ENCODE measurements at regions not wholly inside any gene's neighbourhood (a gene's known extent, or its start where the extent isn't known, plus 50 kb on each side); places are given as distances from the start of the nearest gene placed in this dataset.

DNA sequence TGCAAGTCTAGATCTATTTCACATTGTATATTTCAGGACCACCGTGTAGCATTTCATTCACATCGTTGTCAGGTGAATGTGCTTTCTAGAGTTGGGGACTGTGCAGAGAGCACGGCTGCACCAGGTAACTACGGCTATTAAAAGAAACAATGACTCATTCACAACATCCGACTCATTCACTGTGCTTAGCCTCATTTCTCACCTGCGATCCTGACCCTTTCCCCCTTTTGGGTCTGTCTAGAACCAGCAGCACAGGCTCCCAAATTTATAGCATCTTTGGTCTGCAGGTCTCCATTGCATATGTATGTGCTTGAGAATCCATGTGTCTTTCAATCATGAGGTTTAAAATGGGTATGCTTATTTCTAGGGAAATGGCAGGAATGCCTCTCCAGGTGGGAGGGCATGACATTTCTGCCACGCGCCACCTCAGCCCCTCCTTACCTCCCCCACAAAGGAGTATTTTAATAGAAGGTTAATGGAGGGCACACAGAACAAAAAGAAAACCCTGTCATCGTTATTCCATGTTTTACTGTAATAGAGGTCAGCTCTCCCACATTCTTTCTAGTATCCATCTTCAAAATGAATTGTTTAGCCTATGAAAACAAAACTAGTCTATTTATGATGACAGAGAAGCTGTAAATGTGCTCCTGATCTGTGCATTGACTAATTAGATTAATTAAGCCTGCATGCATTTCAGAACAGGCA lies 246.7 kb upstream of the EPHA4 start:
- DNase-seq, result no peak

DNA sequence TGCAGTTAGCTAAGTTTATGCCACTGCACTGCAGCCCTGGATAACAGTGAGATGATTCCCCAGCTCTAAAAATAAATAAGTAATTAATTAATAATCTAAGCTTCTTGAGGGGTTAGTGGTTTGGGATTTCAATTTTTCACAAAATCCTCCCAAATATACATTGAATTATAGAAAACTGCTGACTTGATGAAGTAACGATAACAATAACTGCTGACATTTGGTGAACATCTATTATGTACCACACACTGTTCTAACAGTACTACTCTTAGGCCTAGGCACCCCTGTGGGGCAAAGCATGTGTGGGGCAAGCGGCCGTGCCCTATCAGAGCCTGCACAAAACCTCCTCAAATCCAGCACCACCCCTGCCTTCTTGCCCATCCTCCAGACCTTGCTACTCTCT lies 245.8 kb upstream of the EPHA4 start:
- DNase-seq, result no peak

DNA sequence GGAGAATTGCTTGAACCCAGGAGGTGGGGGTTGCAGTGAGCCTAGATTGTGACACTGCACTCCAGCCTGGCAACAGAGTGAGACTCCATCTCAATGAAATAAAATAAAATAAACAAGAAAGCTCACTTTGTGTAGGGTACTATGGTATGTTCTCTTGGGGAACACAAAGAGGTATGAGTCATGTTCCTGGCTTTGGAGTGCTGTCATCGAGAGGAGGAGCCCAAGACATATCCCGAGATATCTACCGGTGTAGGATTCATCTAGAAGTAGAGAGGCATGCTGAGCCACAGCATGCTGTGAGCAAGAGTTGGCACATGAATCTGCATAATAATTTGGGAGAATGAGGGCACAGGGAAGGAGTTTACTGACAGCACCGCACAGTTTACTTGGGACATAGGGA lies 244.9 kb upstream of the EPHA4 start:
- no peak for DNase-seq

DNA sequence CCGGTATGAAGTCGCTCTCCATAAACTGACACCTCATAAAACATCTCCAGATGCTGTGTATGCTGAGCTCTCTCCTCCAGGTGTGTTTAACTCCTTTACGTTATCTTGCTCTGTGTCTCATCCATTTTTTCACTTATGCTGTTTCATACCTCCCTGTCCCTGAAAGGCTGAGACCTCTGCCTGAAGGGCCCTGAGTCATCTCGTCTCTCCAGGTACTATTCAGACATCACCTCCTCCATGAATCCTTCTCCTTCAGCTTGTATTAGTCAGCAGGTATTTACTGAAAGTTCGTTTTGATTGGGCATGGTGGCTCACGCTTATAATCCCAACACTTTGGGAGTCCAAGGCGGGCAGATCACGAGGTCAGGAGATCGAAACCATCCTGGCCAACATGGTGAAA lies 244.5 kb upstream of the EPHA4 start:
- DNase-seq, result no peak

DNA sequence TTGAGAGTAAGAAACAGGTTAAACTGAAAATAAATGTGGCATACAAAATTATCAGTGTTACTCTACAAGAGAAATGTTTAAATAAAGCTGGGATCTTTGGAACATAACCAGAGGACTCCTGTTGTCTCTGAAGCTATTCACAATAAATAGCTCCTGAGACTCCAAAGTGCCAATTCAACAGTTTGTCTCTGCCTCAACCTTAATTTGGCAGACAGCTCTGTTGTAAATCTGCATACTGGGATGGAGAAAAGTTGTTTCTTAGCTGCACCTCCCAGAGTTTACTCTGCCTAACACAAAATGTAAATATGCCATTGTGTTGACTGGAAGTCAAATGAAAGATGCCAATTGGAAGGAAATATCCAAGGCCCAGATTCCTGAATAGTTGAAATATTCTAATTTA lies 238.5 kb upstream of the EPHA4 start:
- no peak for DNase-seq

DNA sequence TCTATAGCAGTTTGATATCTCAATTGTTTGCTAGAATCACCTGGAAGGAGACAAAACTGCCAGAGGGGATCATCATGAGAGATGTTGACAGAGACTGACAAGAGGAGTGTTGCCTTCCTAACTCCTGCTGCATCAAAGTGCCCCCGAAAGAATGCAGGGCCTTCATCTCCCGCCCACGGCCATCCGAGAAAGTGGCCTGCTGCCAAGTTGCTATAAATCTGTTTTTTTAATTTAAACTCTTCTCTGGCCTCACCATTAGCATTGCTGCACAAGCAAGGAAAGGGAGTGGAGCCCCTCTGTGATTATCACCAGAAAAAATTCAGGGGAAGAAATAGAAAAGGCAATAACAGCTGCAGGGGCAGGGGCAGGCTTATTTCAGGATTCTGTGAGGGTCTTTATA lies 238.1 kb upstream of the EPHA4 start:
- DNase-seq, result no peak

DNA sequence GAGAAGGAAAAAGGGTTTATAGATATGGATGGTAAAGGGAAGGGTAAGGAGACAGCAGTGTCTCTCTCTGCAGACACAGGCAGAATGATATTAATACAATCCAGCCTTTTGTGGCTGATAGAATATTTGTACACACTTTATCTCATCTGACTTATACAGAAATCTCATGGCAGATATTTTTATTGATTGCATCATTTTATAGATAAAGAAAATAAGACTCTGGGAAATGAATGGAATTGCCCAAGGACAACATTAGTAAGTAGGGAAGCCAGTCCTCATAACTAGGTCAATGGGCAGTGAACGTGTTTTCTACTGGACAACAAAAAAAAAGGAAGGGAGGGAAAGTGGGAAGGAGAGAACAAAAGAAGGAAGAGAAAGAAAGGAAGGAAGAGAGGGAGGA lies 236.4 kb upstream of the EPHA4 start:
- DNase-seq, result no peak

DNA sequence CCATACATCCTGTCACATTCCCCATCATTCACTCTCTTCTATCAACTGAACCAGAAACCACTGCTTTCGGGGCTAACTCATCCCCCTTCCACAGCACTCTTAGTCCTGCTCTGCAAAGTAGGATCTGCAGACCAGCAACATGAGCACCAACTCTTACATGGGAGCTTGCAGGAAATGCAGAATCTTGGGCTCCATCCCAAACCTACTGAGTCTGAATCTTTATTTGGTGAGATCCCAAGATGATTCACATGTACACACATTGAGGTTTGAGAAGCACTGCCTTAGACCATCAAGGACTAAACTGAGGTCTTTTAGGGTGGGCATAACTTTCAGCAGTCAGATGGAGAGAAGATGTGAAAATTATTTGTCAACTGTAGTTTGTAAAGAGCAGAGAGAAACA lies 235.6 kb upstream of the EPHA4 start:
- DNase-seq, result no peak

DNA sequence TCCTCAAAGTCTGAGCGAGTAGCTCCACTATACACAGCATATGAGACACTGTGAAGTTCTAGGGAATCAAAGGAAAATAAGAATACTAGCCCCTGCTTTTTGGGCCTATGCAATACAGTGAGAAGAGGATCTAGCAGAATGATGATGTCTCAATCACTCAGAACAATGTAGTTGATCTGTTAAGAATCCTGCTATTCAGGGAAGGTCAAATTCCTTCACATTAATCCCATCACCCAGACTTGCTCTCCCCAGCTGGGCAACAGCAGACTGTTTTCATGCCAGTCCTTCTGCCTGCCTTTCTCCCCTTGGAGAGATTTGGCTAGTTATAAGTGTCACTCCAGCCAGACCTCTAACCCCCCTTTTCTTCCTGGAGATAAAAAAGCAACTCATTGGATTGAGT lies 230.0 kb upstream of the EPHA4 start:
- no peak for DNase-seq

DNA sequence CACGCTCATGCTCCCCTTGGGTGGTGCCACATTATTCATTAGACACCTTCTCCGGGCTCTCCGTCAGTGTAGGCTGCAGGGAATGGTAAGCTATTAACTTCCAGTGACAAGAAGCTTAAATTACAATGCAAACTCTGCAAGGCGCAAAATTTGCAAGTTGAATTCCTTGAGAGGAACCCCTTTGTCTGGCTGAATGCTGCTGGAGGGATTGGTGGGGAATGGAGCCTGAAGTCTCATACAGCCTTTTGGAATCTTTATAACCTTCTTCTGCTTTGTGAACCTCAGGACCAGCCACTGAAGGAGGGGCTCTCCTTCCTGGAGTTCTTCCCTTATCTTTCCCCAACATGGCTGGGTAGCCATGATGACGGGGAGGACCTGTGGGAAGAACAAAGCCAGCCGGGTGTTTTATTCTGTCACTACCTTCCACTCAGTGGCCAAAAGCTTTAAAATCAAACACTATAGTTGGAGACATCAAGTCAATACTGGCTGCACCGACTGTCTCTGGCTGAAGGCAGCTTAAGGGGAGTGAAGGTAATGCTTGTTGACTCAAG lies 220.9 kb upstream of the EPHA4 start:
- DNase-seq, result no peak

DNA sequence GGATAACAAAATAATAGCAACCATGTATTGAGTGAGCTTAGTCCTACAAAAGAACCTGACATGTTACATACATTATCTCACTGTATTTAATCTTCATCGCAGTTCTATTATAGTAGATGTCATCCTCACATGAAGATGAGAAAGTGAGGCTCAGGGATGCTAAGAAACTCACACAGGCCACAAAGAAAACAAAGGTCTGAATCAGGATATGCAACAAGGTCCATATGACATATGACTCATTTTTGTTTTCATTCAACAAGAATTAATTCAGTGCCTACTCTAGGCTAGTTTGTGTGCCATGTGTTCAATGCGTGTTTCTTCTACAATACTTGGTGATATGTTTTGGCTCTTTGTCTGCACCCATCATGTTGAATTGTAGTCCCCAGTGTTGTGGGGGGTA lies 219.7 kb upstream of the EPHA4 start:
- no peak for DNase-seq

DNA sequence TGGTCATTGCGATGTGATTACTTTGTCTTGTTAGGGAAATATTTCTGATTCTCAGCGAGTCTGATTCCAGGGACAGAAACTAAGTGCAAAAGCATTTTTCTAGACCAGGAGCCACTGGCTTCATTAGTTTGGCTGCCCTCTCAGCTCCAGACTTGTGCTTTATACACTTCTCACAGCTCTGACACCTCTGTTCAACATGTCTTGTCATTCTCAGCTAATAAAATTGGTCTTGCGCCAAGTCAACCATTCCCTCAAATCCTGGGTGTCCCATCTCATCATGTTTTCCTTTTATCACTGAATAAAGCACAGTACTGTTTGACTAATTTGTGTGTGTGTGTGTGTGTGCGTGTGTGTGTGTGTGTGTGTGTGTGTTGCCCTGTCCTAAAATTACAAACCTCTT lies 215.5 kb upstream of the EPHA4 start:
- no peak for DNase-seq

DNA sequence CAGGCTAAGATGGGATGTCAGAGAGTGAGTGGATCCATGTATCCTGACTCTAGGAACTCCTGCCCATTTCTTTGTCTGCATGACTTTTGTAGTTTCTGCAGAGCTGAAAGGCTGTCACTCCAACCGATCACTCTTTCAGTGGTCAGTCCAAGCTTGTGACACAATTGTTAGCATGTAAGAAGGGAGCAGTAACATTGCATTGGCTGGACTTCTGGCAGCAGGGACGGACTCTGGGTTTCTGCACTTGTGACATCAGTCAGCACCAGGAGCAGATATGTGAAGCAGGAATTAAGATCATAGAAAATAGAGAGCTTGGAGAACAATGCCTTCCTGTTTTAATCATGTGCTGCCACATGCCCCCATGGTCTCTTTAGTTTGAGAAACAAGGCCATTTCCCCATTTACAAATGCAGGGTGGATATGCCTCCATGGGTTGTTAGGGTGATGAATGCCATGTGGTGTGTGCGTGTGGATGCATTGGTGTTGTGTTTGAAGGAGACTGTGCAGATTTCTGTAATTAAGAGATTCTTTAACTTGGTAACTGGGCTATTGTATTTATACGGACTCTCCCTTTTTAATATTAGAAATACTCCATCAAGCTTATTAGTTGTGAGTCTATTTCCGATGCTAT lies 214.3 kb upstream of the EPHA4 start:
- no peak for DNase-seq

DNA sequence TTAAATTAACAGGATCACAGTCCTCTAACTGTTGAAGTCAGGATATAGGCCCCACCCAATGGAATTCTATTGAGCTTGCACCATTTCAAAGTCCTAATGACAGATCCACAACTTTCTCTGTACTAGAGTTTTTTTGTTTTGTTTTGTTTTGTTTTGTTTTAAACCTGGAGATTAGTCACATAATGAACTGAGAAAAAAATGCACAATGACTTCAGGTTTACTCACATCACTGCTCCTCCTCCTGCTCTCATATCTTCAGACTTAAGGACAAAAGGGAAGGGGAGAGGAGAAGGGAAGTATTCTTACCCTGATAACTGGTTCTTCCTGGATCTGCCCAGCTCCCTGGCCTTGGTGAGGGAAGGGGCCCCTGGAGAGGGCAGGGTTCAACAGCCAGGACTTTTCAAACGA lies 208.2 kb upstream of the EPHA4 start:
- no peak for DNase-seq

DNA sequence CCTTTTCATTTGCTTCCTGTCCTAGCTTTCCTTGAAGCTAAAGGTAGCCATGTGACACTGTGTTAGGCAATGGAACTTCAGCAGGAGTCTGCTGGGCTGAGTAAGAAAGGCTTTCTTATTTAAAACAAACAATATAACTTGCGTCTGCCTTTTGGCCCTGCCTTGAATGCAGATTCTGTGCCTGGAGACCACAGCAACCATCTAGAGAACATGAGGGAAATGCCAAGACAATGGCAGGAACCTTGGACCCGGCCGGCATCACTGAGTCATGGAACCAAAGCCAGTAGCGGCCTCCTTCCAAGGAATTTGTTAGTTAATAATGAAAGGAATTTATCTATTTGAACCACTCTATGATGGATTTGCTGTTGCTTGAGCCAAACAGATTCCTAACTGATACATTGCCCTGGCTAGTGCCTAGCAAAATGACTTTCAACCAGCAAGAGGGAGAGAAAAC lies 207.5 kb upstream of the EPHA4 start:
- peak; percentile 7 for DNase-seq

DNA sequence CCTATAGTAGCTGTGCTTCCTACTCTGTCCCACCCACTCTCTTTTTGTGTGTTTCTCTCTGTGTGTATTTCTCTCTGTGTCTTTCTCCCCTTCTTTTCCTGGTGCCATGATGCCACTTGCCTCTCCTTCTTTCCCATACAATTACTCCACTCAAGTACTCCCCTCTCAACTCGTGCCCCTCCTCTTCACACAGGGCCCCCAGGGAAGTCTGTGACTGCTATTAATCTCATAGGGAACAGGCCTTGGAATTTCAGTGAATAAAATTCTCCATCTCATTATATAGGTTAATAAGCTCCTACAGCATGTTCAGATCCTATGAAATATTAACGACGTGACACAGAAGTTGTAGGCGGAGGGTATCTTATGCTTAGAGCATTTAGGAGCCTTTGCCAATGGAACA lies 205.9 kb upstream of the EPHA4 start:
- DNase-seq, result no peak

DNA sequence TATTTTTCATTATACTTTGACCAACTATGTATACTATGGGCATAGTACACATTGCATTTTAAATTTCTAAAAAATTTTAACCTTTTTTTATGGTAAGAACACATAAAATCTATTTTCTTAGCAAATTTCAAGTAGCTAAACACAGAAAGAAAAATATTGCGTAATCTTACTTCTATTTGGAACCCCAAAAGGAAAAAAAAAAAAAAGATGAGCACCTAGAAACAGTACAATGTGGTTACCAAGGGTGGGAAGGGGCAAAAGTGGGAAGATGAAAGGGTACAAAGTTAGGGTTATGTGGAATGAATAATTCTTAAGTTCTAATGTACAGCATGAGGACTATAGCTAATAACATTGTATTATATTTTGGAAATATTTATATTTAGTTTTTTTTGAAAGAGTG lies 205.0 kb upstream of the EPHA4 start:
- DNase-seq, result no peak

DNA sequence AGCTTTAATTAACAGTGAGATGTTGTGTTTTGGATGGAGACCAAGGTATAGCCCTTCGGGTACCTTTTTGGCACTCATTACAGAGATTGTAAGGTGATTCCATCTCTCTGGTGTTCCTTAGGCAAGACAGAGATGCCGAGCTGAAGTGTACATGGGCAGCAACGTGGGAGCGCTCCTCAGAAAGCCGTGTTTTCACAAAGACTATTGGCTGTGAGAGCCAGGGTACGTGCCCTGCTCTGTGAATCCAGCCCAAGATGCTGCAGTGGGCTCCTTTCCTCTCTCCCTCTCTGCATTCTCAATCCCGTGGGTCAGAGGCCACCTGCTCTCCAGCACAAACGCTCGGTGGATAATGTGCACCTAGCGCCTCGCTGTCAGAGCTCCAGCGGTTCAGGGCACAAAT lies 203.0 kb upstream of the EPHA4 start:
- DNase-seq, result no peak

DNA sequence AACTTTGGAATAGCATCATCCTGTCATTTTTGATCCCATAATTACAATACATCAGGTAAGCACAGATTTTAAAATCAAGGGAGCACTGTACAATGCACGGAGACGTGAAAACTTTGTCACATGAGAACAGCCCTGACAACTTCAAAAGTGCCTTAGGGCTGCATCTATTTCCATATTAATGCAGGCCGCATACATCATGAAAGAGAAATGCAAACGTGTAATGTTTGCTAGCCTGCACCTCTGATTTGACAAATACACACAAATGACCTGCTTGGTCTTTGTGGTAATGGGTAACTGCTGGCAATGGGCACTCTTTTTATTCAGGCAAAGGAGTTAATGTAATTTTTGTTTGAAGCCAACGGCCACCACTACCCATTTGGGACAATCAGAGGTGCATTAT lies 202.0 kb upstream of the EPHA4 start:
- DNase-seq, result no peak

DNA sequence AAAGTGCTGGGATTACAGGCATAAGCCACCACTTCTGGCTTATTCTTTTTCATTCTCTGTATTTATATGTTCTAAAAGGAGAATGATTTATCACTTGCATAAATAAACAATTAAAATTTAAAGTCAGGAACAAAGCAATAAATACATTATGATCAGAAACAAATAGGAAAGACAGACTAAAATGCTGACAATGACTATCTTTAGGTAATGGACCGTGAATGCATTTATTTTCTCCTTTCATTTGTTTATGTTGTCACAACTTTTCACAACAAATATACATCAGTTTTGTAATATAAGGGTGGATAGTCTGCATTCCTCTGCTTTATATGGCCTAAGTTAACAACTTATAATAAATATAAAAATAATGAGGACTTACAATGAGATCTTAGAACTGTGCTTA lies 199.2 kb upstream of the EPHA4 start:
- DNase-seq, result no peak

DNA sequence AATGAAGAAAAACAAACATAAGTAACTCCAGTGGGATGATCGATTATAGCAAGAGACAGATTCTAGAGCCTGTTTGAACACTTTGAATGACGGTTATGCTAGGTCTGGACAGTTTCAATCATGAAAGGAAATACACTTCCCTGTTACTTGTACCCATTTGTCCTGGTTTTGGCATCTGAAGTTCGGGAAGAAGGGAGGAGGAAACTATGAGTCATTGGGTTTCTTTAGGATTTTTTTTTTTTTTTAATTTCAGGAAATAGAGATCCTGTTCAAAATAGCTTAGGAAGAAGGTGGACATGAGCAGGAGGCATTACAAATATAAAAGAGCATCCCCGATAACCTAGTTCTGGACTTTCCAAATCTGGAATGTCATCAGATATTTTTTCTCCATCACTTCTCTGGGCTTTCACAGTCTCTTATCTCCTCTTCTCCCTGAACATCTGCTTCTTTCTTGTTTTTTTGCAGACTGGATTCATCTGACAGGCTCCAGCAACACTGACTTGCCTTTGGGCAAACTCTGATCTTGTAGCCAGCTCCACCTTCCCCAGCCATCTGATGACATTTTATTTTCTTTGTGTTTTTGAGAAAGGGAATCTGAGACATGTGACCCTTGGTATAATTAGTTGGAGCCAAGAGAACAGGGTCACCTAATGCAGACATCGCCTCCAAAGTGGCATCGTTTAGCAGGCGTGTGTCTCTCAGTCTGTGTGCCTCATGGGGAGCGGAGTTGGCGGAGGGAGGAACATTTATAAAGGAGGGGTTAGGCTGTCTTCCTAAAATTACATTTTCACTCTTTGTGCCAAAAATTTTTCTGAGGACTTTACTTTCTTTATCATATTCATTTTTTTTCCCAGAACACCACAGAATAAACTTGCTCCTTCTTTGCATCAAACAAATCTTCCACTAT lies 195.3 kb upstream of the EPHA4 start:
- no peak for DNase-seq

DNA sequence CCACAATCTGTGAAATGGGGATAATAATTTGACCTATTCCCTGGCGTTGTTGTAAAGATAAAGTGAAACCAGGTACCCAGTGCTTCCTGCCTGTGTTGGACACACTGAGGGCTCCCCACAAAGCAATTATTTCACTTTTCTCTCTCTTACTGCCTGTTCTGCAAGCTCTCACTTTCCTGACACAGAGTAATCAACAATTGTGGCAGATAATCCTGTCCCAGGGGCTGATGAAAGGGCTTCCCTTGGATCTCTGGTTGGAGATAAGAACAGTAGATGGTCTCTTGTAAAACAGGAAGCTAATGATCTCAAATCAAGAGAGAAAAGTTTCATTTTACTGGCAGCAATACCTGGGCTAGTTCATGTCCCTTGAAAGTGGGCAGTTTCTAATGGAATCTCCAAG lies 190.4 kb upstream of the EPHA4 start:
- no peak for DNase-seq

DNA sequence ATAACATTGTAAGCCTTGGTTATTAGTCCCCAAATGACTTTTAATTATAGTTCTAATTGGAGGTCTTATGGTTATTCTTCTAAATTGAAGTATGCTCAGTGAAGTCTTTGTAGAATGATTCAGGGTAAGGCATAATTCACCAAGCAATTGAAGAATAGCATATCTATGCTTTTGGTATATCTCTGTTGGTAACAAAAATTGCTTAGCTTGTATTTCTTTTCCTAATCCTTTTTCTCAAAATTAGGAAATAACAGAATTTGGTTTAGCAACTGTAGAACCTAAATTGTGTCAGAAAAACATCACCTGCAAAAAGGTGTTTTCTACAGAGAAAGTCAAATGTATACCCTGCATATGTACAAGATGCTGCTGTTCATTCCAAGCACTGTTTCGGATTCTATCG lies 189.2 kb upstream of the EPHA4 start:
- no peak for DNase-seq

DNA sequence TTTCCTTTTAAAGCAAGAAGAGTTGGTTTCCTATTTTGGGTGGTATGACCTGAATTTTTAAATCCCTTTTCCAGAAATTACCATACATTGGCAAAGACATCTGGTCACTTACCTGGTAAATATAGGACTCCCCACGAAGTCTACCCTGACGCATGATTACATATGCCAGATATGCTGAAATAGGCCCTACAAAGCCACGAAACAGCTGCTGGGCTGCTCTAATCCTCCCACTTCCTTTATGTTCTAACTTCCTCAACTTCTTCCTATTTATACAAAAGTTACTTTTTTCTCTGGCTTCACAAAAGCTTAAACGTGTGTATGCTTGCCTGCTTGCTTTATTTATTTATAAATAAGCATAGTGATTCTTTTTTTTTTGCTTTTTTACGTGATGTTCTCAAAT lies 186.0 kb upstream of the EPHA4 start:
- DNase-seq, result no peak
